Thoracic aorta (tissue), 2 donors: ENCODE measurements at regions not wholly inside any gene's neighbourhood (a gene's known extent, or its start where the extent isn't known, plus 50 kb on each side); places are given as distances from the start of the nearest gene placed in this dataset.

ENCODE experiments used
- ATAC-seq: fragments of 150-250 bp; one replicate; pipeline ENCODE4 v1.8.0; 2017; ENCODE audit warnings: low read depth; ENCODE audit not compliant: insufficient number of reproducible peaks, low FRiP score
- DNase-seq: peaks from one replicate; pipeline ENCODE4 v3.0.0-alpha.2; 2020; ENCODE audit warnings: low spot score
- H3K27ac ChIP-seq, 2 donors: fragments of 200-600 bp; sonication (generic); 1 replicate in 1 of 2; 2 replicates in 1 of 2; pipeline ENCODE4 v1.5.1; 2016; ENCODE audit warnings: mild to moderate bottlenecking in 2 of 2, moderate library complexity in 2 of 2
- H3K27me3 ChIP-seq: fragments of 200-600 bp; sonication (generic); replicated peaks from 2 replicates; pipeline ENCODE4 v1.6.0; 2016; ENCODE audit warnings: mild to moderate bottlenecking; ENCODE audit not compliant: insufficient read depth
- H3K36me3 ChIP-seq: fragments of 200-600 bp; sonication (generic); one replicate; pipeline ENCODE4 v1.5.1; 2016
- H3K4me1 ChIP-seq, 2 donors: fragments of 200-600 bp; sonication (generic); 1 replicate in 1 of 2; 2 replicates in 1 of 2; pipeline versions ENCODE4 v1.5.1 to v1.6.0; 2016; ENCODE audit warnings: low read depth in 2 of 2, mild to moderate bottlenecking in 1 of 2; ENCODE audit not compliant: control insufficient read depth in 1 of 2
- H3K4me3 ChIP-seq: fragments of 200-600 bp; sonication (generic); 2 replicates; pipeline ENCODE4 v1.5.1; 2016; ENCODE audit warnings: mild to moderate bottlenecking
- H3K9me3 ChIP-seq: fragments of 200-600 bp; sonication (generic); 2 replicates; pipeline ENCODE4 v1.5.1; 2016
- TF ChIP-seq, protein P1 (sequence below): fragments of 200-600 bp; sonication (generic); IDR thresholded peaks from one replicate; pipeline ENCODE4 v1.5.1; 2019; ENCODE audit warnings: antibody characterized with exemption

DNA sequence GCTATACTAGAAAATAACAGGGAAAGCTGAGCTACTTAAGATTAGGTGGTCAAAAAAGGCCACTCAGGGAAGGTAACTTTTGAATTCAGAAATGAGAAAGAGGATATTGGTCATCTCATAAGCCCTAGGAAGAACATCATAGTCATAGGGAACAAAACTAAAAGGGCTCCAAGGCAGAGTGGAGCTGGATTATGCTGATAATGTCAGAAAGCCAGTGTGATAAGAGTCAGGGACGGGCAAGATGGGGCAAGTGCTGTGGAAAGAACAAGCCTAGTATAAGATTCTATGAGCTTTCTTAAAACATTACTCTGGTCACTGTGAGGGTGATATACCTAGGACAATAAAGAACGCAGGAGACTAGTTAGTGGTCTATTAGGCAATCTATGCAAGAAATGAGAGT is 106.6 kb downstream of the DUSP10 start:
- no peak overlapping the region for H3K4me3 ChIP-seq
- no peaks in the 10 kb centered on the region for H3K4me1 ChIP-seq
- no peaks in the 10 kb centered on the region for H3K9me3 ChIP-seq
- H3K27ac ChIP-seq, result no peak overlapping the region
- DNase-seq (no peak), ATAC-seq (no peak)
- TF ChIP-seq, protein P1, sequence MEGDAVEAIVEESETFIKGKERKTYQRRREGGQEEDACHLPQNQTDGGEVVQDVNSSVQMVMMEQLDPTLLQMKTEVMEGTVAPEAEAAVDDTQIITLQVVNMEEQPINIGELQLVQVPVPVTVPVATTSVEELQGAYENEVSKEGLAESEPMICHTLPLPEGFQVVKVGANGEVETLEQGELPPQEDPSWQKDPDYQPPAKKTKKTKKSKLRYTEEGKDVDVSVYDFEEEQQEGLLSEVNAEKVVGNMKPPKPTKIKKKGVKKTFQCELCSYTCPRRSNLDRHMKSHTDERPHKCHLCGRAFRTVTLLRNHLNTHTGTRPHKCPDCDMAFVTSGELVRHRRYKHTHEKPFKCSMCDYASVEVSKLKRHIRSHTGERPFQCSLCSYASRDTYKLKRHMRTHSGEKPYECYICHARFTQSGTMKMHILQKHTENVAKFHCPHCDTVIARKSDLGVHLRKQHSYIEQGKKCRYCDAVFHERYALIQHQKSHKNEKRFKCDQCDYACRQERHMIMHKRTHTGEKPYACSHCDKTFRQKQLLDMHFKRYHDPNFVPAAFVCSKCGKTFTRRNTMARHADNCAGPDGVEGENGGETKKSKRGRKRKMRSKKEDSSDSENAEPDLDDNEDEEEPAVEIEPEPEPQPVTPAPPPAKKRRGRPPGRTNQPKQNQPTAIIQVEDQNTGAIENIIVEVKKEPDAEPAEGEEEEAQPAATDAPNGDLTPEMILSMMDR, result no peak
- H3K27me3 ChIP-seq, result no peaks in the 10 kb centered on the region
- no peaks in the 10 kb centered on the region for H3K36me3 ChIP-seq

DNA sequence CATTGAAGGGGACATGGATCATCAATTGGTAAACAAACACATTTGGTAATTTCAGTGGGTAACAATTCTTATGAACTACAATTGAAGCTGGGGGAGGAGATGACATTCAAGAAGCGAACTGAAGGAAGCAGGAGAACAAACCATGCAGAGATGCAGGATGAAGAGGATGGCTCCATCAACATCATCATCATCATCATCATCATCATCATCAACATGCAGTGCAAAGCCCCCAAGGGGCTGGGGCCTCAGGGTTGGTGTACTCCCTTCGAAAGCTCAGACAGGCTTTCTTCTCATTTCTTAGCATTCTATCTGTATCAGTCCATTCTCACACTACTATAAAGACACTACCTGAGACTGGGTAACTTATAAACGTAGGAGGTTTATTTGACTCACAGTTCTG is 105.8 kb downstream of the DUSP10 start:
- Histone ChIP-seq H3K36me3 (no peaks in the 10 kb centered on the region), H3K4me1 (no peaks in the 10 kb centered on the region), H3K27ac (no peak overlapping the region), H3K9me3 (no peaks in the 10 kb centered on the region), H3K4me3 (no peak overlapping the region), H3K27me3 (no peaks in the 10 kb centered on the region)
- TF ChIP-seq, protein P1, result no peak
- ATAC-seq (no peak), DNase-seq (no peak)

DNA sequence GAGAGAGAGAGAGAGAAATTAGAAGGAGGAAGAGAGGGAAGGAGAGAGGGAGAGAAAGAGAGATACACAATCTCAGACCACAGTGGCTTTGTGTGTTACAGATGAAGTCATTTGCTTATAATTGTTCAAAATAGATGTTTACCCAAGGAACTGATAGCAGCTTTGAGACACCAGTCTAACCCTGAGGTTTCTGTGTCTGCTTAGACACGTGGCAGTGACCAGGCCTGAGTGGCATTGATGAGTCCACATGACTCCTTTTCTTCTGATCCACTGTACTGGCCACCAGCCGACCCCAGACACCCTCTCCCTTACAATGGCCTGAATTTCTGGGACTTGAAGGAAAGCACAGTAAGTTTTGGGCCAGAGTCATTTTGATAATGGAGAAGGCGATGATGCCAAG is 104.9 kb downstream of the DUSP10 start:
- TF ChIP-seq, protein P1, result no peak
- Histone ChIP-seq H3K27me3 (no peaks in the 10 kb centered on the region), H3K4me1 (no peaks in the 10 kb centered on the region), H3K27ac (no peak overlapping the region), H3K9me3 (no peaks in the 10 kb centered on the region), H3K36me3 (no peaks in the 10 kb centered on the region), H3K4me3 (no peak overlapping the region)
- no peak for ATAC-seq
- no peak for DNase-seq

DNA sequence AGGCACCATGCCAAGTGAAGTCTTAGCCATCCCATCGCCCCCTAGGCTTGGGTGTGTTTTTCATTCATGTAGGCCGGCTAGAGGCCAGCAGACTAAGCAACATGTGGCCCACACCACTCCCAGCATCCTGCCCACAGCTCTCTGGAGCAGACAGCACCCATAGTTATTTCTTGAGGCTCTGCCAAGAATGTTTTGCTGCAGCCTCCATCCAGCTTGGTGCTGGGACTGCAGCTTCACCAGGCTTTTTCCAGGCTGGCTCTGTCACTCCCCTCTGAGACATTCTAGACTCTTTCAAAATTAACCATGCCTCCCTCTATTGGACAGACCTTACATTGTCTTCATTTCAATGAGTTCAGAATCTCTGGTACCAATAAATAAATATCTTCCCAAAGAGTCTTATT is 104.2 kb downstream of the DUSP10 start:
- no peak for ATAC-seq
- DNase-seq, result no peak
- H3K27ac ChIP-seq, result no peak overlapping the region
- no peaks in the 10 kb centered on the region for H3K36me3 ChIP-seq
- TF ChIP-seq, protein P1, result no peak
- H3K27me3 ChIP-seq, result no peaks in the 10 kb centered on the region
- no peaks in the 10 kb centered on the region for H3K9me3 ChIP-seq
- no peak overlapping the region for H3K4me3 ChIP-seq
- no peaks in the 10 kb centered on the region for H3K4me1 ChIP-seq

DNA sequence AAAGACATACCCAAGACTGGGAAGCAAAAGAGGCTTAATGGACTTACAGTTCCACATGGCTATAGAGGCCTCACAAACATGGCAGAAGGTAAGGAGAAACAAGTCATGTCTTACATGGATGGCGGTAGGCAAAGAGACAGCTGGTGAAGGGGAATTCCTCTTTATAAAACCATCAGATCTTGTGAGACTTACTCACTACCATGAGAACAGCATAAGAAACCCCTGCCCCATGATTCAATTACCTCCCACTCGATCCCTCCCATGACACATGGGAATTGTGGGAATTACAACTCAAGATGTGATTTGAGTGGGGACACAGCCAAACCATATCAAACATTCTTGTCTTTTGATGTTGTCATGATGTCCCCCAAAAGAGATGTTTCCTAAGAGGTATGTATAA is 103.3 kb downstream of the DUSP10 start:
- H3K27ac ChIP-seq, result no peak overlapping the region
- no peak for DNase-seq
- no peaks in the 10 kb centered on the region for H3K4me1 ChIP-seq
- no peaks in the 10 kb centered on the region for H3K9me3 ChIP-seq
- TF ChIP-seq, protein P1, result no peak
- H3K4me3 ChIP-seq, result no peak overlapping the region
- ATAC-seq, result no peak
- H3K36me3 ChIP-seq, result no peaks in the 10 kb centered on the region
- H3K27me3 ChIP-seq, result no peaks in the 10 kb centered on the region
